Vagina (tissue), 2 donors: ENCODE measurements at regions not wholly inside any gene's neighbourhood (a gene's known extent, or its start where the extent isn't known, plus 50 kb on each side); places are given as distances from the start of the nearest gene placed in this dataset.

ENCODE experiments used
- CTCF ChIP-seq, 3 experiments: fragments of 450-650 bp in 2 of 3; fragments of 200-600 bp in 1 of 3; sonication (generic) in 1 of 3; IDR thresholded peaks; one replicate each; pipeline ENCODE4 v1.5.1; 2017 to 2019; ENCODE audit warnings: antibody characterized with exemption in 3 of 3, mild to moderate bottlenecking in 2 of 3, moderate library complexity in 2 of 3
- POLR2A ChIP-seq, 2 donors: fragments of 450-650 bp; IDR thresholded peaks; one replicate each; pipeline ENCODE4 v1.6.1; 2017; ENCODE audit warnings: antibody characterized with exemption in 2 of 2, mild to moderate bottlenecking in 2 of 2, moderate library complexity in 2 of 2
- POLR2AphosphoS5 ChIP-seq, 2 donors: sonication (generic); formaldehyde crosslinking; IDR thresholded peaks; one replicate each; pipeline ENCODE4 v1.9.0; 2017; ENCODE audit warnings: antibody characterized with exemption in 2 of 2, mild to moderate bottlenecking in 2 of 2, low read depth in 1 of 2; ENCODE audit not compliant: insufficient read depth in 1 of 2

- no peak for TF ChIP-seq CTCF (IDR thresholded peaks at IDR 0.05)
- no peak for TF ChIP-seq POLR2AphosphoS5 (IDR thresholded peaks at IDR 0.05; ENCODE audit: insufficient read depth in 1 of 2, low read depth in 1 of 2)
- no peak for TF ChIP-seq POLR2A (IDR thresholded peaks at IDR 0.05)
Observed at GRCh38 chr4:24370421-24370820, 213.9 kb downstream of the DHX15 start.
